Muscle of leg (tissue), 3 donors: ENCODE measurements at regions not wholly inside any gene's neighbourhood (a gene's known extent, or its start where the extent isn't known, plus 50 kb on each side); places are given as distances from the start of the nearest gene placed in this dataset.
"Not testable (repeated sequence)": the region's sequence is repeated elsewhere in the genome, so short reads cannot be mapped to it uniquely, and the experiment has no call there.

Experiments
- DNase-seq: peaks from one replicate; pipeline ENCODE4 v3.0.0; 2013
- H3K27ac ChIP-seq: one replicate; pipeline ENCODE4 v1.5.1; 2013; ENCODE audit warnings: mild to moderate bottlenecking, low read length, control low read depth
- H3K27me3 ChIP-seq: one replicate; pipeline ENCODE4 v1.6.1; 2013; ENCODE audit warnings: low read length; ENCODE audit not compliant: control insufficient read depth, insufficient read depth
- H3K36me3 ChIP-seq: one replicate; pipeline ENCODE4 v1.6.1; 2013; ENCODE audit warnings: low read length; ENCODE audit not compliant: control insufficient read depth, insufficient read depth
- H3K4me1 ChIP-seq: one replicate; pipeline ENCODE4 v1.6.1; 2013; ENCODE audit warnings: low read length; ENCODE audit not compliant: control insufficient read depth, insufficient read depth
- H3K4me3 ChIP-seq: one replicate; pipeline ENCODE4 v1.5.1; 2013; ENCODE audit warnings: low read length, control low read depth
- H3K9me3 ChIP-seq: replicated peaks from 2 replicates; pipeline ENCODE4 v1.6.1; 2013; ENCODE audit warnings: low read depth, low read length; ENCODE audit not compliant: control insufficient read depth
- WGBS: methylation state at CpG from one replicate; pipeline ENCODE4 v1.1.5; 2013; ENCODE audit warnings: missing lambda C conversion rate; ENCODE audit not compliant: insufficient coverage; 5-methylcytosine and 5-hydroxymethylcytosine counted together

GRCh38 chr13:107809125-107809524 lies 406.2 kb downstream of the LIG4 start:
- Histone ChIP-seq H3K4me1 (no peaks in the 10 kb centered on the region), H3K27me3 (no peaks in the 10 kb centered on the region), H3K36me3 (no peaks in the 10 kb centered on the region), H3K9me3 (no peaks in the 10 kb centered on the region), H3K4me3 (no peak overlapping the region), H3K27ac (no peak overlapping the region)
- 81% methylated on average over 3 of the region's 3 CpGs for WGBS
- no peak for DNase-seq

- H3K9me3 ChIP-seq = no peaks in the 10 kb centered on the region
- DNase-seq = no peak
- H3K27me3 ChIP-seq = no peaks in the 10 kb centered on the region
- H3K4me3 ChIP-seq = no peak overlapping the region
- no peaks in the 10 kb centered on the region for H3K36me3 ChIP-seq
- no peak overlapping the region for H3K27ac ChIP-seq
- no peaks in the 10 kb centered on the region for H3K4me1 ChIP-seq
- no CpG with 5 or more reads among the region's 3 CpGs for WGBS
Observed at GRCh38 chr13:107808389-107808788, 406.9 kb downstream of the LIG4 start.

GRCh38 chr13:107807306-107808073 lies 407.8 kb downstream of the LIG4 start:
- H3K4me3 ChIP-seq = no peak overlapping the region
- no peak overlapping the region for H3K27ac ChIP-seq
- H3K4me1 ChIP-seq = no peaks in the 10 kb centered on the region
- no peaks in the 10 kb centered on the region for H3K9me3 ChIP-seq
- WGBS = no CpG with 5 or more reads among the region's 3 CpGs
- H3K36me3 ChIP-seq = no peaks in the 10 kb centered on the region
- DNase-seq = peak; percentile 18
- no peaks in the 10 kb centered on the region for H3K27me3 ChIP-seq

DNA sequence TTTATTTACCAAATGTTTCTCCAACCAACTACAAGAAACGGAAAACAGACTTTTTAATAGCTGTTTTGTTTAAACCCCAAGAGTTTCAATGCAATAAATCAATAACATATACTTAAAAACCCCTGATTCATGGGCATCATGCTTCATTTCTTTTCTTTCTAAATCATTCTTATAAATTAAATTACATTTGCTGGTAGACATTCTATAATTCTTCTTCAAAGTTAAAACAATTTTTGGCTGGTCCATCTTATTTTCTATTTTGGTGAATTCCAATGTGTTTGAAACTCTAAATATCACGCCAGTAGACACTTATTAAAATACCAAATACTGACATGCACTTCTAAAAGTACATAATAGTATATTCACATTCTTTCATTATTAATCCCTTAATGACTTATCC lies 408.6 kb downstream of the LIG4 start:
- DNase-seq = no peak
- no CpG with 5 or more reads among the region's 2 CpGs for WGBS
- H3K27ac ChIP-seq = no peak overlapping the region
- H3K9me3 ChIP-seq = no peaks in the 10 kb centered on the region
- no peak overlapping the region for H3K4me3 ChIP-seq
- no peaks in the 10 kb centered on the region for H3K36me3 ChIP-seq
- no peaks in the 10 kb centered on the region for H3K27me3 ChIP-seq
- no peaks in the 10 kb centered on the region for H3K4me1 ChIP-seq

DNA sequence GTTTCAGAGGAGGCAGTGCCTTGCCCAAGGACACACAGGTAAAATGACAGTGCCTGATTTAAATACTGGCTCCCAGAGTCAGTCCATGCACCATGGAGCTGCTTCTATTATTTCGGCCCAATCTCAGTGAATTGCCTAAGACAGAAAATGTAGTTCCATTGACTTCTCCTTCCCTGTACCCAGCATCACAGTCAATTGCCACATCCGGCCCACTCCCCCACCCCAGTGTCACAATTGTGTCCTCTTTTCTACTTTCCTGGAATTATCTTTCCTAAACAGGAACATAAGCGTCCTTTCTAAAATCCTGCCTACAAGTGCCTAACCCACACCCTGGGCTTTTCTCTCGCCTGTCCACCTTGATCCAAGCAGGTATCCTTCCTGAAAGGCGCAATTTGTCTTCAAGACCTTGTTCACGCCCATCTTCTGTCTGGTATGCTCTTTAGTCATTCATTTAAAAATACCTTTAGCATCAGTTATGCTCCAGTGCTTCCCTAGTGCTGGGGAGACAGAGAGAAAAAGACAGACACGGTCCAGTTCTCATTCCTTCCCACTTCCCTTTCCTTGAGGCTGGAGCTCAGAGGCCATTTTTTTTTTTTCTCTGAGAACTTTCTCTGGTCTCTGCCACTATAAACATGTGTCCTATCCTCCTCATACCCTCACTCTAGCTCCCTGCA lies 411.4 kb downstream of the LIG4 start:
- H3K27me3 ChIP-seq = no peaks in the 10 kb centered on the region
- no peak overlapping the region for H3K27ac ChIP-seq
- WGBS = 80% methylated on average over 6 of the region's 7 CpGs
- H3K36me3 ChIP-seq = no peaks in the 10 kb centered on the region
- no peaks in the 10 kb centered on the region for H3K9me3 ChIP-seq
- no peak for DNase-seq
- H3K4me3 ChIP-seq = no peak overlapping the region
- no peaks in the 10 kb centered on the region for H3K4me1 ChIP-seq

- no peaks in the 10 kb centered on the region for H3K27me3 ChIP-seq
- no peak overlapping the region for H3K27ac ChIP-seq
- 50% methylated on average over 1 of the region's 9 CpGs for WGBS
Observed at GRCh38 chr13:107801621-107802020, 413.7 kb downstream of the LIG4 start.

GRCh38 chr13:107799001-107799400 lies 416.3 kb downstream of the LIG4 start:
- Histone ChIP-seq H3K27me3 (no peaks in the 10 kb centered on the region), H3K9me3 (no peaks in the 10 kb centered on the region), H3K4me3 (no peak overlapping the region), H3K27ac (no peak overlapping the region), H3K4me1 (no peaks in the 10 kb centered on the region), H3K36me3 (no peaks in the 10 kb centered on the region)
- WGBS = no CpG with 5 or more reads among the region's 5 CpGs
- no peak for DNase-seq

More at GRCh38 chr13:107801621-107802020, 413.7 kb downstream of the LIG4 start:
- no peaks in the 10 kb centered on the region for H3K36me3 ChIP-seq
- no peaks in the 10 kb centered on the region for H3K4me1 ChIP-seq
- no peaks in the 10 kb centered on the region for H3K9me3 ChIP-seq
- H3K4me3 ChIP-seq = no peak overlapping the region
- no peak for DNase-seq

GRCh38 chr13:107790397-107790796 lies 424.9 kb downstream of the LIG4 start:
- no peak for DNase-seq
- Histone ChIP-seq H3K36me3 (no peaks in the 10 kb centered on the region), H3K27me3 (no peaks in the 10 kb centered on the region), H3K4me1 (no peaks in the 10 kb centered on the region), H3K4me3 (no peak overlapping the region), H3K27ac (no peak overlapping the region), H3K9me3 (no peaks in the 10 kb centered on the region)
- WGBS = no CpG with 5 or more reads among the region's 1 CpG

GRCh38 chr13:107788464-107789165 lies 426.7 kb downstream of the LIG4 start:
- no peaks in the 10 kb centered on the region for H3K4me1 ChIP-seq
- 87% methylated on average over 4 of the region's 8 CpGs for WGBS
- no peak overlapping the region for H3K4me3 ChIP-seq
- H3K27ac ChIP-seq = no peak overlapping the region
- H3K36me3 ChIP-seq = no peaks in the 10 kb centered on the region
- no peaks in the 10 kb centered on the region for H3K27me3 ChIP-seq
- no peak for DNase-seq
- no peaks in the 10 kb centered on the region for H3K9me3 ChIP-seq

DNA sequence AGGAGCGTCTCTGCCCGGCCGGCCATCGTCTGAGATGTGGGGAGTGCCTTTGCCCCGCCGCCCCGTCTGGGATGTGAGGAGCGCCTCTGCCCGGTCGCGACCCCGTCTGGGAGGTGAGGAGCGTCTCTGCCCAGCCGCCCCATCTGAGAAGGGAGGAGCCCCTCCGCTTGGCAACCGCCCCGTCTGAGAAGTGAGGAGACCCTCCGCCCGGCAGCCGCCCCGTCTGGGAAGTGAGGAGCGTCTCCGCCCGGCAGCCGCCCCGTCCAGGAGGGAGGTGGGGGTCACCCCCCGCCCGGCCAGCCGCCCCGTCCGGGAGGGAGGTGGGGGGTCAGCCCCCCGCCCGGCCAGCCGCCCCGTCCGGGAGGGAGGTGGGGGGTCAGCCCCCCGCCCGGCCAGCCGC lies 432.7 kb downstream of the LIG4 start:
- H3K9me3 ChIP-seq, DNase-seq, H3K27ac ChIP-seq, H3K4me1 ChIP-seq, H3K4me3 ChIP-seq, H3K27me3 ChIP-seq, H3K36me3 ChIP-seq: not testable (repeated sequence)
- 91% methylated on average over 6 of the region's 39 CpGs for WGBS
